ENCODE measurements at regions not wholly inside any gene's neighbourhood (a gene's known extent, or its start where the extent isn't known, plus 50 kb on each side); places are given as distances from the start of the nearest gene placed in this dataset.

DNA sequence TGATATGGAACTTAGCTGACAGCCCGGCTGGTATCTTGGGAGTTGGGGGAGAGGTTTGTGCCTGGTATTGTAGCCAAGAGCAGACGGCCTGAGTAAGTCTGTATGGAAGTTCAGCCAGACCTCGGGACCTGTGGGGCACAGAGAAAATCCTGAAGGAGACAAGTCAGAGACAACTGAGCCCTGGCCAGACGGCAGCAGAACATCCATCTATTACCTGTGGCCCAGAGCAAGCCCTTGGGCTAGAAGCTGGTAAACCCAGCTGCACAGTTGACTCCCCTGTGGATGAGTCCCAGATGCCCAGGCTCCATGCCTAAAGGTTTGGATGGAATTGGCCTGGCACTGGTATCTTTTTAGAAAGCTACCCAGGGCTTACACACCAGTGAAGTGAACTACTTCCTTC lies 70.4 kb upstream of the DLG1 start:
- TF ChIP-seq, protein P1, sequence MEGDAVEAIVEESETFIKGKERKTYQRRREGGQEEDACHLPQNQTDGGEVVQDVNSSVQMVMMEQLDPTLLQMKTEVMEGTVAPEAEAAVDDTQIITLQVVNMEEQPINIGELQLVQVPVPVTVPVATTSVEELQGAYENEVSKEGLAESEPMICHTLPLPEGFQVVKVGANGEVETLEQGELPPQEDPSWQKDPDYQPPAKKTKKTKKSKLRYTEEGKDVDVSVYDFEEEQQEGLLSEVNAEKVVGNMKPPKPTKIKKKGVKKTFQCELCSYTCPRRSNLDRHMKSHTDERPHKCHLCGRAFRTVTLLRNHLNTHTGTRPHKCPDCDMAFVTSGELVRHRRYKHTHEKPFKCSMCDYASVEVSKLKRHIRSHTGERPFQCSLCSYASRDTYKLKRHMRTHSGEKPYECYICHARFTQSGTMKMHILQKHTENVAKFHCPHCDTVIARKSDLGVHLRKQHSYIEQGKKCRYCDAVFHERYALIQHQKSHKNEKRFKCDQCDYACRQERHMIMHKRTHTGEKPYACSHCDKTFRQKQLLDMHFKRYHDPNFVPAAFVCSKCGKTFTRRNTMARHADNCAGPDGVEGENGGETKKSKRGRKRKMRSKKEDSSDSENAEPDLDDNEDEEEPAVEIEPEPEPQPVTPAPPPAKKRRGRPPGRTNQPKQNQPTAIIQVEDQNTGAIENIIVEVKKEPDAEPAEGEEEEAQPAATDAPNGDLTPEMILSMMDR (IDR thresholded peaks at IDR 0.05; ENCODE audit: poor library complexity) = no peak
- no peak for TF ChIP-seq EZH2 (IDR thresholded peaks at IDR 0.05; ENCODE audit: borderline replicate concordance)

Data from hepatocyte (in vitro differentiated cells).